ENCODE measurements at regions not wholly inside any gene's neighbourhood (a gene's known extent, or its start where the extent isn't known, plus 50 kb on each side); places are given as distances from the start of the nearest gene placed in this dataset.

DNA sequence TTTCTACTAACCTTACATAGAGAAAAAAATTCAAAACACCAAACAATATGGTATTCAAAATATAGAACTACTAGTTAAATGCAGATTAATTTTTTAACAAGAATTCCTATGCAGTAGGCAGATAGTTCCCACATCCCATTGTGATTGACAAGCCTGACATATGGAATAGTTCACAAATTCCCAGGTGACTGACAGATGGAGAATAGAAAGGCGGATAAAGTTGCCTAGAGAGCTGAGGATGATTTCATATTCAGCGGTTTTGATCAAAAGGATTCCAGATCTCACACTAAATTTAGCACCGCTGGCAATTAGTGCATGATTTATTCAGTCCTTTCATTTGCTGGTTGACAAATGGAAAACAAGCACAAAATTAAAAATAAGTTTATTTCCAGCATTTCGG, 733.7 kb upstream of the POU3F3 start:
- TF ChIP-seq CTCF (IDR thresholded peaks at IDR 0.05; ENCODE audit: borderline replicate concordance, extremely low read depth, low read length, poor library complexity, severe bottlenecking): no peak
- no peak for TF ChIP-seq EZH2 (IDR thresholded peaks at IDR 0.05; ENCODE audit: borderline replicate concordance, low read depth, low read length, severe bottlenecking)
